T-cell (primary cell): ENCODE measurements at regions not wholly inside any gene's neighbourhood (a gene's known extent, or its start where the extent isn't known, plus 50 kb on each side); places are given as distances from the start of the nearest gene placed in this dataset.

Experiments used
- ATAC-seq, 4 experiments: fragments of 200-7000 bp in 3 of 4; fragments of 150-1000 bp in 1 of 4; cut with Tn5 transposase; replicated peaks in 1 of 4; 1 replicate in 3 of 4; 2 replicates in 1 of 4; pipeline ENCODE4 v1.10.0; 2021; ENCODE audit warnings: moderate library complexity in 3 of 4, mild to moderate bottlenecking in 2 of 4, moderate number of reproducible peaks in 1 of 4
- CTCF ChIA-PET, 2 donors: fragments of 300-600 bp; sonication (Branson Sonifier 250); formaldehyde crosslinking; loops; one replicate each; lab custom pipeline; 2022; ENCODE audit warnings: antibody characterized with exemption in 2 of 2; lab: Charles Lee
- POLR2A ChIA-PET, 2 donors: fragments of 300-600 bp; sonication (Branson Sonifier 250); formaldehyde crosslinking; loops; one replicate each; lab custom pipeline; 2022; ENCODE audit warnings: antibody characterized with exemption in 2 of 2; lab: Charles Lee
- DNase-seq, 35 experiments: peaks; one replicate each; pipeline versions ENCODE4 v3.0.0 to v3.0.0-alpha.2; 2013 to 2023
- H3K27ac ChIP-seq: one replicate; pipeline ENCODE4 v1.5.1; 2013; ENCODE audit warnings: low read length
- H3K27me3 ChIP-seq, 2 experiments: replicated peaks in 1 of 2; 1 replicate in 1 of 2; 2 replicates in 1 of 2; pipeline versions ENCODE4 v1.6.1 to v1.7.0; 2013; ENCODE audit warnings: low read length in 1 of 2, mixed read lengths in 1 of 2; ENCODE audit not compliant: control insufficient read depth in 2 of 2, insufficient read depth in 2 of 2; ENCODE audit errors: extremely low read depth in 1 of 2
- H3K36me3 ChIP-seq, 2 donors: 1 replicate in 1 of 2; 2 replicates in 1 of 2; pipeline versions ENCODE4 v1.6.1 to v1.7.0; 2013; ENCODE audit warnings: low read length in 1 of 2; ENCODE audit not compliant: control insufficient read depth in 2 of 2, insufficient read depth in 1 of 2; ENCODE audit errors: extremely low read depth in 1 of 2
- H3K4me1 ChIP-seq, 2 experiments: 1 replicate in 1 of 2; 2 replicates in 1 of 2; pipeline versions ENCODE4 v1.6.1 to v1.7.0; 2013; ENCODE audit warnings: low read length in 2 of 2, mixed read lengths in 1 of 2; ENCODE audit not compliant: insufficient read depth in 2 of 2, control insufficient read depth in 1 of 2; ENCODE audit errors: extremely low read depth in 1 of 2
- H3K4me3 ChIP-seq, 2 donors: 1 replicate in 1 of 2; 2 replicates in 1 of 2; pipeline versions ENCODE4 v1.5.1 to v1.7.0; 2013; ENCODE audit warnings: mild to moderate bottlenecking in 2 of 2, low read length in 1 of 2, moderate library complexity in 1 of 2; ENCODE audit not compliant: control insufficient read depth in 1 of 2; ENCODE audit errors: extremely low read depth in 1 of 2
- H3K9me3 ChIP-seq: 2 replicates; pipeline ENCODE4 v1.7.0; 2013
- H3K27ac Mint-ChIP-seq, 2 donors: one replicate each; pipeline ENCODE4 v1.8.0; 2020 to 2021; ENCODE audit warnings: mild to moderate bottlenecking in 2 of 2, mixed read lengths in 2 of 2
- H3K27me3 Mint-ChIP-seq, 2 donors: one replicate each; pipeline ENCODE4 v1.8.0; 2021 to 2022; ENCODE audit warnings: mixed read lengths in 2 of 2
- H3K36me3 Mint-ChIP-seq: one replicate; pipeline ENCODE4 v1.8.0; 2021; ENCODE audit warnings: mixed read lengths
- H3K4me1 Mint-ChIP-seq, 3 donors: one replicate each; pipeline ENCODE4 v1.8.0; 2020 to 2022; ENCODE audit warnings: mixed read lengths in 3 of 3, mild to moderate bottlenecking in 1 of 3
- H3K4me3 Mint-ChIP-seq, 3 donors: one replicate each; pipeline ENCODE4 v1.8.0; 2020 to 2022; ENCODE audit warnings: mild to moderate bottlenecking in 3 of 3, mixed read lengths in 3 of 3, moderate library complexity in 3 of 3
- H3K9me3 Mint-ChIP-seq, 3 donors: one replicate each; pipeline ENCODE4 v1.8.0; 2020 to 2022; ENCODE audit warnings: mixed read lengths in 3 of 3
- WGBS: methylation state at CpG from one replicate; pipeline ENCODE4 v1.1.5; 2013; ENCODE audit warnings: missing lambda C conversion rate; ENCODE audit not compliant: insufficient coverage; 5-methylcytosine and 5-hydroxymethylcytosine counted together

DNA sequence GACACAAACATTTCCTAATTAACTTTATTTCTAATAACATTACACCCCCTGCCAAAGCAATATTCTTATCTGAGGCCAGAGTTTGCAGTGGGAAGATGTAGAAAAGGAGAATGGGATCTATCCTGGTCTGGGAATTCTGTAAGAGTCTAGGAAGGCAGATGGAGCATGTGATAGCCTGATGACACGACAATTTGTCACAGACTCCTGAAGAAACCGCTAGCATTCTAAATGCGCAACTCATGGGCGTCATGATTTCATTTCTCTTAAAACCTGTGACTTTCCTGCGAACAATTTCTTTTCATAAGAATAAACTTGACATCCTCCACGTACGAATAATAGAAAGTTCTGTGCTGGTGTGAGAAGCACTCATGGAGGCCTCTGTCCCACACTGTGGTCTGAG, 72.9 kb upstream of the ATP10A start:
- H3K4me1 Mint-ChIP-seq = peaks cover 8 to 9% (median 8%) of the 10 kb centered on the region in 3 donors
- H3K27me3 ChIP-seq = peaks cover 0 to 12% of the 10 kb centered on the region in 2 experiments
- WGBS = no CpG with 5 or more reads among the region's 7 CpGs
- no peaks in the 10 kb centered on the region for H3K36me3 Mint-ChIP-seq
- ChIA-PET POLR2A (no interaction called here), CTCF (no interaction called here)
- H3K27me3 Mint-ChIP-seq = peaks cover 0 to 2% of the 10 kb centered on the region in 2 donors
- H3K9me3 Mint-ChIP-seq = no peaks in the 10 kb centered on the region
- DNase-seq = no peak
- H3K27ac Mint-ChIP-seq = no peak overlapping the region
- no peak overlapping the region for H3K4me3 ChIP-seq
- peaks cover 2 to 10% of the 10 kb centered on the region in 2 experiments for H3K4me1 ChIP-seq
- H3K27ac ChIP-seq = no peak overlapping the region
- no peaks in the 10 kb centered on the region for H3K36me3 ChIP-seq
- H3K4me3 Mint-ChIP-seq = no peak overlapping the region
- ATAC-seq = no peak
- no peaks in the 10 kb centered on the region for H3K9me3 ChIP-seq

DNA sequence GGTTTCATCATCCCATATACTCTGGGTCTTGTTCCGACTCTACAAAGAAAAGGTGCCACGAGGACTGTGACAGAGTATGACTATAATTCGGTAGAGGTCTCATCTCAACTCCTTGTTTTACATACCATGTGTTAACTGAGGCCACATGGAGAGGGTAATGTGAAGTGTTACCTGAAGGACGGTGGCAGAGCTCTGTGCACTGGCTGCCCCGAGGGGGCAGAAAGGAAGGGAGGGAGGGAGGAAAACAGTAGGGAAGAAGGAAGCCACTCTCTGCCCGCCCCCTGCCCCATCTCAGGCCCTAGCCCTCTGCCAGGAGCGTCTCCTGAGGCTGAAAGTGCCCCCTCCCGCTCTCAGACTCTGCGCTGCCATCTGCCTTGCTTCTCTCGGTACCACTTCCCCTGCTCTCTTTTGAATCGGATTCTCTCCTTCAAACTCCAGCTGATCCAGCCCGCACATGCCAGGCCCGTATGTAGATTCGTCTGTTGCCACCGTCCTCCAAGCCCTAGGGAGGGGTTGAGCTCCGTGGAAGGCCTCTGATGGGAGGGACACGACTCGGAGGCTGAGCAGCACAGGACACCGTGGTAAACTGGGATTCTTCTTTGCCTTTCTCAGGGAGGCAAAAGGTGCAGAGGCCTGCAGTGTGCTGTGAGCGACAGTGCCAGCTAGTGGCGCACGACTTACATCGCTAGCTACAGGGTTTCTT, 70.5 kb upstream of the ATP10A start:
- ChIA-PET POLR2A (interaction anchor here in 1 of 2 donors (0.6 to 1.1 kb wide), 2 partner anchors 78 to 86 kb away, joined by 3 to 6 read pairs; no protein-coding TSS in a partner anchor), CTCF (interaction anchor here (0.5 to 1.7 kb wide), 39 partner anchors 9 to 1994 kb away, joined by 3 to 19 read pairs (median 4); no protein-coding TSS in a partner anchor)
- Mint-ChIP-seq H3K4me1 (peaks cover 8 to 9% (median 8%) of the 10 kb centered on the region in 3 donors), H3K27me3 (peaks cover 0 to 5% of the 10 kb centered on the region in 2 donors), H3K36me3 (no peaks in the 10 kb centered on the region), H3K4me3 (peak overlapping the region; percentile 81 to 87 (median 81)), H3K27ac (peak overlapping the region; percentile 13 to 81), H3K9me3 (peaks cover 0 to 14% (median 3%) of the 10 kb centered on the region in 3 donors)
- WGBS = 6% methylated on average over 14 of the region's 23 CpGs
- peak; percentile 96 to 99 (median 97) for ATAC-seq
- Histone ChIP-seq H3K27me3 (peaks cover 0 to 12% of the 10 kb centered on the region in 2 experiments), H3K36me3 (no peaks in the 10 kb centered on the region), H3K9me3 (no peaks in the 10 kb centered on the region), H3K4me3 (peak overlapping the region; percentile 42 to 76), H3K27ac (no peak overlapping the region), H3K4me1 (peaks cover 2 to 10% of the 10 kb centered on the region in 2 experiments)
- DNase-seq = peak; percentile 42 to 81 (median 64)

DNA sequence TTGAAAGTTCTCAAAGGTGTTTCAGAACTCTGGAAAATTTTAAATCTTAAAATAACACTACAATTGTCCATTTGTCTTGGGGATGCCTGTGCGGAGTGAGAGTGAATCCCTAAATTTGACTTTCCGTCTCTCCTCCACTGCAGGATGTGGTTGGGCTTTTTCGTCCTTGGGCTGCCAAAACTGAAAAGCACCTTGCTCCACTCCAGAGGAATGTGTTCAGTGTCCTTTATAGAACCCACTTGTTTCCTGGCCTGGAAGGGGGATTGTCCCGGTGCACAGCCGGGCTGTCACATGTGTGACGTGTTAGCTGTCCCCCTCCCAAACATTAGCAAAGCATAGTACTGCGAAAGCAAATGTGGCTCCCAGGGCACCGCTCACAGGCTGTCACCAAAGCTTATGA, 69.6 kb upstream of the ATP10A start:
- Histone ChIP-seq H3K4me1 (peaks cover 2 to 10% of the 10 kb centered on the region in 2 experiments), H3K27ac (no peak overlapping the region), H3K36me3 (no peaks in the 10 kb centered on the region), H3K9me3 (no peaks in the 10 kb centered on the region), H3K27me3 (peaks cover 0 to 12% of the 10 kb centered on the region in 2 experiments), H3K4me3 (no peak overlapping the region)
- H3K36me3 Mint-ChIP-seq = no peaks in the 10 kb centered on the region
- DNase-seq (no peak), ATAC-seq (no peak)
- H3K4me1 Mint-ChIP-seq = peaks cover 8 to 9% (median 8%) of the 10 kb centered on the region in 3 donors
- ChIA-PET POLR2A (interaction anchor here in 1 of 2 donors (1.1 kb wide), 1 partner anchor 77 kb away, joined by 3 read pairs; no protein-coding TSS in a partner anchor), CTCF (interaction anchor here (0.9 to 1.7 kb wide), 4 partner anchors 8 to 190 kb away, joined by 4 to 19 read pairs (median 5); no protein-coding TSS in a partner anchor)
- peaks cover 0 to 14% (median 3%) of the 10 kb centered on the region in 3 donors for H3K9me3 Mint-ChIP-seq
- peaks cover 0 to 5% of the 10 kb centered on the region in 2 donors for H3K27me3 Mint-ChIP-seq
- H3K4me3 Mint-ChIP-seq = no peak overlapping the region
- no CpG with 5 or more reads among the region's 8 CpGs for WGBS
- no peak overlapping the region for H3K27ac Mint-ChIP-seq

DNA sequence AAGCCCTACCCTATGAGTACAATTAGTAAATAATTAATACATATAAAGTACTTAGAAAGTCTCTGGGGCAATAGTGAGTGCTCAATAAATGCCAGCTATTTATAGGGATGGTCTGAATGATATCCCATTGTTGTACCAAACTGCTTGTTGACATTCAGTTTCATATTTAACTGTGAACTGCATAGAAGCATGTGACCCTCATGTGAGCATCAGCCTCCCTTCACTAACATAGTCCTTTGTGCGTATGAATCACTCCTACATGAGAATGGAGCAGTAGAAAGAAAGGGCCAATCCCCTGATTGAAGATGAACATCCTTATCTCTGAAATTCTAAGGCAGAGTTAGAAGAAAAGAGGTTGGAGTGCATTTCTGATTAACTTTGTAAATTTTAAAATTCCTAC, 68.7 kb upstream of the ATP10A start:
- Histone ChIP-seq H3K27me3 (peaks cover 0 to 12% of the 10 kb centered on the region in 2 experiments), H3K9me3 (no peaks in the 10 kb centered on the region), H3K4me3 (no peak overlapping the region), H3K36me3 (no peaks in the 10 kb centered on the region), H3K4me1 (peaks cover 2 to 10% of the 10 kb centered on the region in 2 experiments), H3K27ac (no peak overlapping the region)
- H3K9me3 Mint-ChIP-seq = peaks cover 0 to 14% (median 3%) of the 10 kb centered on the region in 3 donors
- ChIA-PET POLR2A (no interaction called here), CTCF (interaction anchor here (0.9 to 1.7 kb wide), 2 partner anchors 148 to 189 kb away, joined by 4 to 6 read pairs; no protein-coding TSS in a partner anchor)
- H3K36me3 Mint-ChIP-seq = no peaks in the 10 kb centered on the region
- DNase-seq (no peak), ATAC-seq (no peak)
- H3K4me1 Mint-ChIP-seq = peaks cover 8 to 9% (median 8%) of the 10 kb centered on the region in 3 donors
- WGBS = no CpG with 5 or more reads among the region's 1 CpG
- no peak overlapping the region for H3K4me3 Mint-ChIP-seq
- no peak overlapping the region for H3K27ac Mint-ChIP-seq
- H3K27me3 Mint-ChIP-seq = peaks cover 0 to 5% of the 10 kb centered on the region in 2 donors

DNA sequence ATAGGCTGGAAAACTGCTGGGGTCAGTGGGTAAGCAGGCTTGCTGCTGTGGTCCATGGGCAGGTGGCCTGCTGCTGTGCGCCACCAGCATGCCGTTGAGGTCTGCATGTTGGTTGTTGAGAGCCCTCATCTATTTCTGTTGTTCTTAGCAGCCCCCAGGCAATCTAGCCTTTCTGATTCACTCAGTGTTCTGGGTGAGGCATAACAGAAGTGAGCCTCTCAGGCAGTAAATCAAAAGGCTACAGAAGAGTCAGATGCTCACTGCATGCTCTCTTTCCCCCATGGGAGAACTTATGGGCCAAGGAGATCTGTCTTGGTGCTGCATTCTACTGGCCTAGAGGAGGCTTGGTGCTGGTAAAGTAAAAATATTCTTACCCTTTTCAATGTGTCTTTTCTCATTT, 67.8 kb upstream of the ATP10A start:
- no peak for ATAC-seq

More for the DNA sequence above, 67.8 kb upstream of the ATP10A start:
- peaks cover 0 to 14% (median 3%) of the 10 kb centered on the region in 3 donors for H3K9me3 Mint-ChIP-seq
- DNase-seq = no peak
- Histone ChIP-seq H3K27me3 (peaks cover 0 to 12% of the 10 kb centered on the region in 2 experiments), H3K4me1 (peaks cover 2 to 10% of the 10 kb centered on the region in 2 experiments), H3K27ac (no peak overlapping the region), H3K4me3 (no peak overlapping the region), H3K9me3 (no peaks in the 10 kb centered on the region), H3K36me3 (no peaks in the 10 kb centered on the region)
- H3K27me3 Mint-ChIP-seq = peaks cover 0 to 5% of the 10 kb centered on the region in 2 donors
- H3K27ac Mint-ChIP-seq = no peak overlapping the region
- 100% methylated on average over 1 of the region's 2 CpGs for WGBS
- no peak overlapping the region for H3K4me3 Mint-ChIP-seq
- no peaks in the 10 kb centered on the region for H3K36me3 Mint-ChIP-seq
- ChIA-PET CTCF (interaction anchor here in 1 of 2 donors (1.7 kb wide), 1 partner anchor 147 kb away, joined by 6 read pairs; no protein-coding TSS in a partner anchor), POLR2A (no interaction called here)
- H3K4me1 Mint-ChIP-seq = peaks cover 8 to 9% (median 8%) of the 10 kb centered on the region in 3 donors
